HG02588 (cell line): ENCODE measurements at regions not wholly inside any gene's neighbourhood (a gene's known extent, or its start where the extent isn't known, plus 50 kb on each side); places are given as distances from the start of the nearest gene placed in this dataset.

Experiments used
- ATAC-seq: cut with Tn5 transposase; IDR thresholded peaks from one replicate; pipeline ENCODE4 v1.9.1; 2021; ENCODE audit warnings: mild to moderate bottlenecking, moderate library complexity; ENCODE audit not compliant: unreplicated experiment

- ATAC-seq = no peak
These were observed 354.5 kb upstream of the ZMIZ1 start for GRCh38 chr10:78714225-78714624.

- ATAC-seq = no peak
These were observed 353.3 kb upstream of the ZMIZ1 start for GRCh38 chr10:78715435-78715834.

- ATAC-seq = no peak
These were observed 352.6 kb upstream of the ZMIZ1 start for GRCh38 chr10:78716043-78716660.

GRCh38 chr10:78717200-78717599 is 351.6 kb upstream of the ZMIZ1 start:
- no peak for ATAC-seq

GRCh38 chr10:78718032-78718572 is 350.7 kb upstream of the ZMIZ1 start:
- ATAC-seq = no peak

GRCh38 chr10:78719276-78719675 is 349.5 kb upstream of the ZMIZ1 start:
- no peak for ATAC-seq

GRCh38 chr10:78720091-78720490 is 348.7 kb upstream of the ZMIZ1 start:
- ATAC-seq = no peak

- no peak for ATAC-seq
These were observed 347.5 kb upstream of the ZMIZ1 start for GRCh38 chr10:78721231-78721630.

- no peak for ATAC-seq
These were observed 343.9 kb upstream of the ZMIZ1 start for GRCh38 chr10:78724846-78725245.

GRCh38 chr10:78726171-78726570 is 342.6 kb upstream of the ZMIZ1 start:
- no peak for ATAC-seq

GRCh38 chr10:78727251-78727650 is 341.5 kb upstream of the ZMIZ1 start:
- no peak for ATAC-seq

GRCh38 chr10:78727728-78728127 is 341.0 kb upstream of the ZMIZ1 start:
- ATAC-seq = no peak

- no peak for ATAC-seq
These were observed 340.6 kb upstream of the ZMIZ1 start for GRCh38 chr10:78728176-78728575.

GRCh38 chr10:78729366-78729765 is 339.4 kb upstream of the ZMIZ1 start:
- no peak for ATAC-seq

- no peak for ATAC-seq
These were observed 339.0 kb upstream of the ZMIZ1 start for GRCh38 chr10:78729800-78730199.

- ATAC-seq = no peak
These were observed 338.0 kb upstream of the ZMIZ1 start for GRCh38 chr10:78730754-78731153.

- no peak for ATAC-seq
These were observed 337.1 kb upstream of the ZMIZ1 start for GRCh38 chr10:78731675-78732074.

GRCh38 chr10:78732381-78732780 is 336.4 kb upstream of the ZMIZ1 start:
- no peak for ATAC-seq

GRCh38 chr10:78736926-78737630 is 331.7 kb upstream of the ZMIZ1 start:
- ATAC-seq = no peak

GRCh38 chr10:78737883-78738856 is 330.6 kb upstream of the ZMIZ1 start:
- ATAC-seq = no peak

GRCh38 chr10:78738861-78739260 is 329.9 kb upstream of the ZMIZ1 start:
- no peak for ATAC-seq
